ENCODE measurements at regions not wholly inside any gene's neighbourhood (a gene's known extent, or its start where the extent isn't known, plus 50 kb on each side); places are given as distances from the start of the nearest gene placed in this dataset.

DNA sequence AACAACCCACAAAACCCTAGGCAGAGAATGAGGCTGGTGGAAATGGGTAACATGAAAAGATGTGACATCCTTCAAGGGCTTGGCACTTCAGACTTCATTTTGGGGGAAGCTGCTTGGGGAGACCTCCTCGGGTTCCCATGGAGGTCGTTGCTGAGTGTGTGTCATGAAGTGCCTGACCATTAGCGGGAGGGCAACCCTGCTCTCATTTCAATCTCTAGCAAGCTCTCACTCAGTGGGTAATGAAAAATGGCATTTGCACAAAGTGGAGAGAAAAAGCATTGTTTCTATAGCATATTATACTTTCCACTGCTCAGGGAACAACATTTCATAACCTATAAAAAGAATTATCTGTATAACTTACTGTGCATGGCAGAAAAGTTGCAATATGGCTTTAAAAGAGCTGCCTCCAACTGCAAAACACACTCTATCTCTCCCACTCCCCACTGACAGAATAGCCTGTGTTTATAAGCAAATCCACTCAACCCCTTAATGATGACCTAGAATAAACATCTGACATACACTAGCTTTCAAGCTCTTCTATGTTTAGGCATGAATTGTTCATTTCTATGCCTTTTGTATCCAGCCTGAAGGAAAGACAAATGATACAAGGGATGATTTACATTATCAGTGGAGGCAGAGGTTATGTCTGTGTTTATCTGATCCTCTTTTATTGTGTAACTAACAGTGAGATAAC is 357.2 kb downstream of the ZSWIM6 start:
- DNase-seq: no peak

DNA sequence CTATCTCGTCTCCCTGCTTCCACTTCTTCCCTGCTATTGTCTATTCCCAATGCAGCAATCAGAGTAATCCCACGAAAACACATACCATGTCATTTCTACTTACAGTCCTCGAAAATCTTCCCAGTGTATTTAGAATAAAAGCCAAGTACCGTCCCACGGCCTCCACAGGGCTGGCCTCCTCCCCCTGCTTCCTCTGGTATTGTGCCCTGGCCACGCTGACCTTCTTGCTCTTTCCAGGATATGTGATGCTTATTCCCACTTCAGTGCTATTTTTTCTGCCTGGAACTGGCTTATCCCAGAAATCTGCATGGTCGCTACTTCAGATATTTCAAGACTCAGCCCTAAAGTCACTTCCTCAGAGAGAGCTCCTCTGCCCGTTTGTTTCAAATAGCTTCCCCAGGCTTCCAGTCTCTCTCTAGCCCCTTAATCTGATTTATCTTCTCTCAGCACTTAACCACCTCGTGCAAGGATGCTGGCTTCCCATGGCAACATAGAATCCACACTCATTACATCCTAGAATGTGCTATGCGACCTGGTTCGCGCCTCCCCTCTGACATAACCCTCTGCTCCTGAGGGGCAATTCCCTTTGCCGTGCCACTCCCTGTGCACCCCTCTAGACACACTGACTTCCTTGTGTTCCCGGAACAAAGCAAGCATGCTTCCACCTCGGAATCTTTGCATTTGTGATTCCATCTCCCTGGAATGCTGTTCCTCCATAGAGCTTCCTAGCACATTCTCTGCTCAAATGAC is 365.9 kb downstream of the ZSWIM6 start:
- DNase-seq: no peak

DNA sequence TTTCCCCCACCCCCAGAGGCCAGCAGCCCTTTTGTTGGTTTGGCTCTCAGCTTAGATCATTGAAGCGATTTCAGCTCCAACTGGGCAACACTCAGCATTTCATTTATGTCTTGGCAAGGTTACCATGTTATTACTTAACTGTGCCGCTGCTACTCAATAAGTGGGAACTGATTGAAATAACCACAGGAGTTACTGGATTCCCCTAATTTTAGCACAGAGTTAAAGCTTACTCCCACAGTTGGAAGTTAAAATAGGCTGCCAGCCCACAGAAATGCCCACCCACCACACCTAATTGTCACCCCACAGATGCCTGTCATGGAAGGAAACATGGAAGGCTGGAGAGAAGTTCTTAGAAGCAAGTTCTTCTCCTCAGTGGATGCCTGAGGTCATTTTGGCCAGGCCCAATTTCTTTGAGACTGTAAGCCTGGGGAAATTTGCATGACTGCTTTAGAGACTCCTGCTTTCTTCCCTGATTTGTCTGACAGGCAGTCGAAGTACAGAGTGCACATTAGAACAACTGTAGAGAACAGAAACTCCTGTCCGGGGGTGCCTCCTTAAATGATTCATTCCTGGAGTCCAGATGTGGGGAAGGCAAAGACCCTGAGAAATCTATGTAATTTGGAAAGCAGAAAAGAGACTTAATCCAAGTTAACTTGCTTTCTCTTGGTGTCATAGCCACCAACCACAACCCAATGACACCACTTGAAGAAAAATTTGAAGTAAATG is 370.0 kb downstream of the ZSWIM6 start:
- no peak for DNase-seq

DNA sequence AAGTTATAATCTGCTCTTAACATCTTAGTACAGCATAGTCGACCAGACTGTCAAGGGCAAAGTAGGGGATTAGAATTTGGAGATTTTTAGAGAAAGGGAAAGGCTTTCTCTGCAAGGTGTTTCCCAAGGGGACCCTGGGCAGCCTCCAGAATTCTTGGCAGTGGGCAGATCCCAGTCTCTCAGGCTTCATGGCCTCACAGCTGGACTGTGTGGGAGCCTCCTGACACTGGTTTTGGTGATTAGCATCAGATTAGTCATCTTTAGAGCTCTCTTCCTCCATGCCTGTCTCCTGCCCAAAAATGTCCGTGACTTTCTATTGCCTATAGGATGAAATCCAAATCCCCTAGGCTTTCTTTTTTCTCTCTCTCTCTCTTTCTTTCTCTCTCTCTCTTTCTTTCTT is 370.7 kb downstream of the ZSWIM6 start:
- DNase-seq: no peak

DNA sequence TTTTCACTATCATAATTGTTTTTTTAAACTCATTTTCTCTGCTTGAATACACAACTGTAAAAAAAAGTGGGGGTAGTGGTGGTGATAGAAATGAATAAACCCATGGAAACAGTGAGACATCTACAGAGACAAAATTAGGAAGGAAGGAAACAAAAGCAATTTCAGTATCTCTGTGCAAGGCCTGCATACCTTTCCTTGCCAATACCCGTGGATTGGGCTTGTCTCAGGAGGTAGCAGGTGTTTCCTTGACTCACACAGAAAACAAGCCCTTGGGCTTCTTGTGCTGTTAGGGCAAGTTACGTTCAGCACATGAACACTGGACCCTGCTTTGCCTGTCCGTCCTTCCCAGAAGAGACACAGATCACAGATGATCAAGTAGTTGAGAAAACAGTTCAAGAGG is 372.2 kb downstream of the ZSWIM6 start:
- DNase-seq: no peak

DNA sequence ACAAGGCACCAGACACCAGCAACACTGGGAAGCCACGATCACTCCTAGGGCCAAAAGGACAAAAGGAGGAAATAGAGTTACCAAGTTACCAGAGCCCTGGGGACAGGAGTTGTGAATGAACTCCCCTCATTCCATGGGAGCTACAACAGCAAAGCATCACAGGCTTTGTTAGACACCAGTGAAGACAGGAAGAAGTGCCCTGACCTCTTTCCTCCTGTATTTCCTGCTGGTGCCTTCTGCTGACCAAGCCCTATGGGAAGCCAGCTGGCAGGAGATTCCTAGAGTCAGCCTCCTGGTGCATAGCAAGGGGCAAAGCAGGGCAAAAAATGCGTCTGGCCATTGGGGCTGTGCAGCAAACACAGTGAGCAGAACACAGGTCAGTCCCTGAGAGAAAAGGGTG is 374.7 kb downstream of the ZSWIM6 start:
- no peak for DNase-seq

DNA sequence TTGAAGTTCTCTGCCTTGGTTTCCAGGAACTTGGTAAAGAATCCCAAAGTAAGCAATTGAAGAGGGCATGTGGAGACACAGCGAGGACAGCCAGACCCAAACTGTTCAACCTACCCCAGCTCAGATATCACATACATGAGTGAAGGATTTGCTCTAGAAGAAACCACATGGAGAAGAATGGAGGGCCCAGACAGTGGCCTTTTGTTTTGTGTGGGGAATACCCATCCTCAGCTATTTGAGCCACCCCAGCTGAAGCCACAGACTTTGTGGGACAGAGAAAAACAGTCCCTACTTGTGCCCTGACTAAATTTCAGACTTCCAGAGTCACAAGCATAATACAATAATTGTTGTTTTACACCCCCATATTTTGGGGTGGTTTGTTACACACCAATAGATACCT is 387.1 kb downstream of the ZSWIM6 start:
- no peak for DNase-seq

DNA sequence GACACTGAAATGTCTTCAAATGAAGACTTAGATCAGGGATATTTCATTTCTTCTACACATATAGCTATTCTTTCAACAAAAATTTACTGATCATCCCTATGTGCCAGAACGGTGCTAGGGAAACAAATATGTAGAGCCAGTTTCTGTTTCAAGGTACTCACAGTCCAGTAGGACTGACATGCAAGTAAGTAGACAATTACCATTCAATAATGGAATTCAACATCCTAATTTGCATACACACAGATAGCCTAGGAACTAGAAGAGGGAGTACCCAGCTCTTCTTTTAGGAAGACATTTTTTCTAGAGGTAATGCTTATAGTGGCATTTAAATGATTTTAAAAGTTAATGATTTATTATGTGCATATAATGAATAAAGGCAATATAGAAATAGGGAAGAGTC is 388.8 kb downstream of the ZSWIM6 start:
- DNase-seq: no peak

DNA sequence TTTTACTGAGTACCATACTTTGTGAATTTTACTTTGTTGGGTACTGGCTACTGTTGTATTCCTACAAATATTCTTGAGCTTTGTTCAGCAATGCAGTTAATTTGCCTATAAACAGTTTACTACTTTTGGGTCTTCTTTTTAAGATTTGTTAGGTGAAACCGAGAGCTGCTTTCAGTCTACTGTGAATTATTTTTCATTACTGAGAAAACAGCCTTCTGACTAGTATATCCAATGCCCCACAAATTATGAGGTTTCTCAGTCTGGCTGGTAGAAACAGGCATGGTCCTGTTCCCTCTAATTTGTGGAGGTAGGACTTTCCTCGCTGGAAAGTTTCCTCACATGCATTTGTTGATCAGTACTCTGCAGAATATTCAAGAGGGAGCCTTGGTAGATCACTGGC is 392.0 kb downstream of the ZSWIM6 start:
- DNase-seq: no peak

DNA sequence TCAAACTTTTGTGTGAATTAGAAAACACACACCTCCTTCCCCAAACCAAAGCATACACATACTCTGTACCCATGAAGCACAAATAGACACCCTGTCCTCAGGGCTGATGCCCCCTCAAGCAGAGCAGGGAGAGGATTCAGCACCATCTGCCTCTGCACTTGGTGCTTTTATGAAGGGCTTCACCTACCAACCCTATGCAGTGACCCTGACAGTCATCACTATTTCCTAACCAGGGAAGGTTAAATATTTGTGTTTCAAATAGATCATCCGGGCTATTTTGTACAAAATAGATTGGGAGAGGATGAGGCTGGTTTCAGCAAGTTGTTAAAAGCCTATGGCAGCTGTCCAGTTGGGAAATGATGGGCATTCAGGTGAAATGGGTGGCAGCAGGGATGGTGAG is 396.2 kb downstream of the ZSWIM6 start:
- no peak for DNase-seq

DNA sequence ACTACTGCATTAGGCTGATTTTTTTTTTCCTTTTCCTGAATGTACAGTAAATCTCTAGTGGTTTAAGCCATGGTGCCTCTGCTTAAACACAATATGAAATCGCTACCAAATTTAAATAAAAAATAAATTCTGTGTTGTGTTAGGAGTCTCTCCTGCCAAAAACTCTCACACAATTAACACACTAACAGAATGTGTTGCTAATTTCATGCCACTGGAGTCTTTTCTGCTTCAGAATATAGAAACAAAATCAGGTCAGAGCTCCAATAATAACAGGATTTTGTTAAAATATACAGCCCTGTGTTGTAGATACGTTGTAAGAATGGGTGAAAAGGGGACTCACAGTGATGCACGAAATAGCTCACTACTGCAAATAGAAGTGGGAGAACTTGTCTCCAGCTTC is 398.8 kb downstream of the ZSWIM6 start:
- DNase-seq: no peak

DNA sequence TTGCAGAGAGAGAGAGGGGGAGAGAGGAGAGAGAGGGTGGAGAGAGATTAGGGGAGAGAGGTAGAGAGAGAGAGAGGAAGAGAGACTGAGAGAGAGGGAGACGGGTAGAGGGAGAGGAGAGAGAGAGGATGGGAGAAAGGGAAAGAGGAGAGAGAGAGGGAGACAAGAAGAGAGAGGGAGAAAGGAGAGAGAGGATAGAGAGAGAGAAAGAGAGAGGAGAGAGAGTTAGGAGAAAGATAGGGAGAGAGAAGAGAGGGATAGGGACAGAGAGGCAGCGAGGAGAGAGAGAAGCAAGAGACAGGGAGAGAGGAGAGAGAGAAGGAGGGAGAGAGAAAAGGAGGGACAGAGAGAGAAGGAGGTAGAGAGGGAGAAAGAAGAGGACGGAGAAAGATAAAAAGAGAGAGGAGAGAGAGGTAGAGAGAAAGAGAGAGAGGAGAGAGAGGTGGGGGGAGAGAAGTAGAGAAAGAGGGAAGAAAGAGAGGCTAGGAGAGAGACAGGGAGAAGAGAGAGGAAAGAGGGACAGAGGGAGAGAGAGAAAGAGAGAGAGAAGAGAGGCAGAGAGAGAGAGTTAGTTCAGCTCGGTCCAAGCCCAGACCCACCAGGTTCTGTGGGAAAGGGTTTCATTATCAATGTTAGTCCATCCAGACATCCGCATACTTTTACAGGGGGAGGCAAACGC is 399.3 kb downstream of the ZSWIM6 start:
- no peak for DNase-seq

DNA sequence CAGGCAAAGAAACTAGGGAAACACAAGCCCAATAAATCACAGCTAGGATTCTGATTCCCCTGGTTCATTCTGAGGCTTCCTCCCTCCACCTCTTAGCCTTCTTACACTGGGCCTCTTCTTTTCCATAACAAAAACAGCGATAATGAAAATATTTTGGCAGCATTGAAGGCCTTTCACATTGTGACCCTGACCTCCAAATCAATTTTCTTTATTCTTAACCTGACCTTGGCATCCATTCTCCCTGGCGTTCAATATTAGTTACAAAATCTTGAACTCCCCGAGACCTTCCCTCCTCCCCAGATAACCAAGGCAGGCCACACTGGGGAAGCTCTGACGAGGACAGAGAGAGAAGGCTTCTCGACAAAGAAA is 399.9 kb downstream of the ZSWIM6 start:
- no peak for DNase-seq

DNA sequence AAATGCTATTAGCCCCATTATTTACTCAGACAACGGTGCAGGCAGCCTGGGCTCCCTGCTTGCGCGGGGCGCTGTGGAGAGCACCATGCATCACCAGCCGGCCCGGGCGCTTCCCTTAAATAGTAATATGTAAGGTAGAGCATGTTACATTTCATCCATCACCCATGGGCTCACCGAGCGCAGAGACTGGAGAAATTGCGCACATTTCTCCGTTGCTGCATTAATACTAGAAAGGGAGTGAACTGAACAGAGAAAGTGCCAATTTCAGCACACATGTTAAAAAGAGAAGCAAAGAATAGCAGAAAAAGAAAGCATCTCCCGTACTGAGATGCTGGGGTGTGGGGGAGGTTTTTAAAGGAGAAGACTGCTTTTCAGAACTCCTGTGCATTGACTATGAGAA is 400.3 kb downstream of the ZSWIM6 start:
- DNase-seq: no peak

DNA sequence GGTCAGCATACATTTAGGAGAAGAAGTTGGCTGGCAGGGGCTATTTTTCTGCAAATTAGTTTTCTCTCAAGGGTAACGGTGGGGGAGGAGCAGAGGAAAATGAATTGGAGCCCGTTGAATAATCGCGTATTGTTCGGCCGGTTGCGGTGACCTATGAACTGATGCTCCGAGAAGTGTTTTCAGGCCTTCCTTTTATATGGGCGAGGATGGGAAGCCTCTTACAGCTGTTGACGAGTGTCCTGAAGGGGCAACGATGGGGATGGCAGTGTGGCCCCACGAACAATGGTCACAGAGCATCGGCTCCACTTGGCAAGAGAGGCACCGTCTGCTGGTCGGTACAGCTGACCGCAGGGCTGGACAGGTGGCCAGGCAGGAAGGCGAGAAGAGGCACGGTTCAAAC is 400.7 kb downstream of the ZSWIM6 start:
- DNase-seq: no peak

DNA sequence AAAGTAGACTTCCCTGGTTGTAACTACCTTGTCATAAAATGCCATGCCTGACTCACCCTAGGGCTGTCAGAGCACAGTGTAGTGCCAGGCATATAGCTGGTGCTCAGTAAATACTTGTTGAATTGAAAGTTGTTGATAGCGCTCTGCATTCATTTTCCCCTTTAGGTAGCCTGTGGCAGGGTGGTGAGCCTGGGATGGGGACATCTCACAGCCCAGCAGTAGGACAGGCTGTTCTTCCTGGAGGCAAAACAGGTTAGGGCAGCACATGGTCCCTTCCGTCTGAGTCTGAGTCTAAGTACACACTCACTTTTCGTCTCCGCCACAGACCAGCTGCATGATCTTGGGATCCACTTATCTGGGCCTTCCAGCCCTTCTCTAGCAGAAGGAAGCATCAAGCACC is 401.9 kb downstream of the ZSWIM6 start:
- DNase-seq: no peak

DNA sequence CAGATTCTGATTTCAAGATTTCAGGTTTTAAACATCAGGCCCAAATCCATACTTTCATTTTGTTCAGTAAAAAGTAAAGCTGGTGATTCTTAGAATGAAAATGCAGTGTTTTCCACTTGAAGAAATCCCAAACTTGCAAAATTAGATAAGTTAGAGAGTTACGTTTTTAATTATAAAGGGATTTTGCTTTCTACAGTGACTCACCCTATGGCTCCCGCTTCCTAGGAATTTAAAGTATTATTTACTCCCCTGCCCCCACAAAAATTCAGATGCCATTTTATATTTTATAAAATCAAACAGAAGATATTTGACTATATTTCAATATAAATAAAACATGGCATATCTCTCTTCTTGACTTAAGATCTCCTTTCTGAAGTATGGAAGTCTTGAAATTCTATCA is 402.9 kb downstream of the ZSWIM6 start:
- DNase-seq: no peak

DNA sequence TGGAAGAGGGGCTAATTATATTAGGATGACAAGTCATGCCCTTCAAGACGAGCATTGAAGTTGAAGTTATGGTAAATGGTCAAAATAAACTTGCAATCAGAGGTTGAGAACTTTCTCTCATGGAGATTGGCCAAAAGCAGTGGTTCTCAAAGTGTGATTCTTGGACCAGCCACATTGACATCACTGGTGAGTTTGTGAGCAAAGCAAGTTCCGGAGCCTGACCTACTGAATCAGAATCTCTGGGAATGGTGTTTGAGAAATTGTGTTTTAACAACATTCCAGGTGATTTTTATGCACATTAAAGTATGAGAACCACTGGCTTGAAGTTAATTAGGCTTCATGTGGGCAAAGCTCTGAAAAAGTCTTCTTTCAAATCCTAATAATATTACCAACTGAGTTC is 403.5 kb downstream of the ZSWIM6 start:
- DNase-seq: no peak

DNA sequence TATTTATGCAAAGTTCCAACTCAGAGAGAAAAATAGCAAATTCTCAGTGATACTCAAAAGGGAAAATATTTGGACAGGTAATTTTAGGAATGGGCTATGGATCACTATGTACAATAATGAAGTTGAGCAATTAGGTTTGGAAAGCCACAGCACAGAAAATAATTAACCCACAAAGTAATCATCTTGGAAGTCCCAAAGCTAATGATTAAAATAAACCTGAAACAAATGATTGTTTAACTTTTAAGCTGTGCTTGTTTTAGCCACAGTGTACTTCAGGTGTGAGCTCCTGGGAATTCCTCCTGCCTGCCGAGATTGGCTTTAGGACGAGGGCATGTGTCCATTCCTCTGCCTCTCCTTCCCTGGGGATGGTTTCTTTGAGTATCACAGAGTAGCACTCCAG is 403.9 kb downstream of the ZSWIM6 start:
- no peak for DNase-seq

DNA sequence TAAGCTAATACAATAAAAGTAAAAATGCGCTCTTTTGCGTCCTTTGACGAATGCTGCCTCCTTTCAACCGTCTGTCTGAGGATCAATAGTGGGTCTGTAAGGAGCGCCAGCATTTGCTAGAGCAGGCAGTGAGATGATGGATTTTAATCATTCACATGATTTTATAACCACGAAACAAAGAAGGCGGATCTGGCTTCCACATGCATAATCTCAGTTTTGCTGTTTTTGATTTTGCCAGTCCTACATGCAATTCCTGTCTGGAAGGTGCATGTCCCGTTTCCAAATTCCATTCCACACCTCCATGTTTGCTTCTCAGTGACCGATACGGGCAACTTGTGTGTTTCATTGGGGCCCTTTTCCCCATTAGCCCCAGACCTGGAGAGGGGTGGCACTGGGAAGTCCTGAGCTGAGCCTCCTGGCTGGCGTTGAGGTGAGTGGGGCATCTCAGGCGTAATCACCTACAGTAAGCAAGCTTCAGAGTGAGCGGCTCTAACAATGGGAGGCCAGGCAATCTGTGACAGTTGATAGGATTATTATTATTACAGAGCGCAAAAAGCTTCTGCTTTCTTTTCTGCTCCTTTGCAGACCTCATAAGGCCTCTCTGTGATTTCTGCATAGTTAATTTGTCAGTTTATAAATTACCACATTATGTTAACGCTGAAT is 405.4 kb downstream of the ZSWIM6 start:
- DNase-seq: no peak

DNA sequence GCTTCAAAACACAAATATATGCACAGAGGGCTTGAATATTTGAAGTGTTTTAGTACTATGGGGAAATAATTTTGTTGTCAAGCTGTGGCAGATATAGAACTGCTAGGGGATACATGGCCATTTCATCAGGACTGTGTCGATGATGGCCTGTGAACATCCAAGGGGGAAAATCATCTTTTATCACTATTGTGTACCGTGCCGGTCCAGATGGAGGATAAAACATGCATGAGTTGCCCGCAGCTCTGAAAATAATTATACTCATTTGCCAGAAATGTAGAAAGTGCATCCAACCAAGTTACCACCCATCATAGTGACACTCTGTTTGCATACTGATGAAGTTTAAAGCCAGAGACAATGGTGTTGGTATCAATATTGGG is 405.9 kb downstream of the ZSWIM6 start:
- no peak for DNase-seq

DNA sequence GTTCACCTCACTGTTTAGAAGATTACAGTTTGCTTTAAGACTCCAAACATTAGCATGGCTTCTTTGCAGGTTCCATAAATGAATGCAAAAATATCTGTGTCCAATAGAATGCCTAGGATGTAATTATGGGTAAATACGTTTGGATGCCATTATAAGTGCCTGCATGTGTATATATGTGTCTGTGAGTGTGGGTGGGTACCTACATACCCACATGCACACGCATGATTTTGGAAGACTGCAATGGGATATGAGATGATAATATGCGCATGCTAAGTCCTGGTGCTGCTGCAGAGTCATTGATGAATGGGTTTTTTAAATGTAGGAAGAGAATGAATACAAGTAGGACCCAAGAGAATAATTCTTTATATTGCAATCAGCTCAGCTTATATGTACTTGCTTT is 406.4 kb downstream of the ZSWIM6 start:
- DNase-seq: no peak
